Left colon (tissue), 2 donors: ENCODE measurements at regions not wholly inside any gene's neighbourhood (a gene's known extent, or its start where the extent isn't known, plus 50 kb on each side); places are given as distances from the start of the nearest gene placed in this dataset.
"Not testable (repeated sequence)": the region's sequence is repeated elsewhere in the genome, so short reads cannot be mapped to it uniquely, and the experiment has no call there.

Source experiments
- ATAC-seq: fragments of 200-7000 bp; cut with Tn5 transposase; one replicate; pipeline ENCODE4 v1.9.1; 2020; ENCODE audit warnings: mild to moderate bottlenecking, moderate library complexity
- DNase-seq, 2 donors: peaks; one replicate each; pipeline ENCODE4 v3.0.0-alpha.2; 2020
- intact Hi-C, 2 donors: fragments of 100-400 bp; cut with DNase I in 1 of 2; cut with micrococcal nuclease in 1 of 2; formaldehyde crosslinking; loops; one replicate each; pipeline versions ENCODE4 v1.11.2 to v1.14.0; 2022; cut with DNase I, micrococcal nuclease
- donor health status: DM: no; HTN: no; CAD: no.
- donor health status: DM: yes; HTN: yes; CAD: no.

DNA sequence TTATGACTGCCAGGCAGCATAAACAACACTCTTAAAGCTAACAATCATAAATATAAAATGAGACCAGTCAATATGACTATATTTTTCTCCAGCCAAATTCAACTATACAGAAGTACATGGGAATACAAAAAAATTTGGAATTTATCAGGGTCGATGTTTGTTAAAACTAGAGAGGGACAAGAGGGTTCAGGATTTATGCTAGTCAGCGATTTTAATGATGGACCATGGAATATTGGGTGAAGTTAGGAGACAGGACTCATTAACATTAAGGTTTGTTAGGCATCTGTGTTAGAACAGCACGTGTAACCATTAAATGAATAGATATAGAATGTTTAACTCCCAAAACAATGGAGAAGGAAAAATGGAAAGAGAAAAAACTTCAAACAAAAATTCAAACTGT lies 146.2 kb downstream of the SEM1 start:
- ATAC-seq (no peak), DNase-seq (no peak)
- intact Hi-C loops = no loop called here

- DNase-seq (no peak), ATAC-seq (no peak)
- intact Hi-C loops = no loop called here
These were observed 146.7 kb downstream of the SEM1 start for GRCh38 chr7:96562966-96563365.

GRCh38 chr7:96562458-96562857 lies 147.2 kb downstream of the SEM1 start:
- intact Hi-C loops = no loop called here
- ATAC-seq (no peak), DNase-seq (no peak)

GRCh38 chr7:96561892-96562291 lies 147.8 kb downstream of the SEM1 start:
- DNase-seq (no peak), ATAC-seq (no peak)
- intact Hi-C loops = no loop called here

DNA sequence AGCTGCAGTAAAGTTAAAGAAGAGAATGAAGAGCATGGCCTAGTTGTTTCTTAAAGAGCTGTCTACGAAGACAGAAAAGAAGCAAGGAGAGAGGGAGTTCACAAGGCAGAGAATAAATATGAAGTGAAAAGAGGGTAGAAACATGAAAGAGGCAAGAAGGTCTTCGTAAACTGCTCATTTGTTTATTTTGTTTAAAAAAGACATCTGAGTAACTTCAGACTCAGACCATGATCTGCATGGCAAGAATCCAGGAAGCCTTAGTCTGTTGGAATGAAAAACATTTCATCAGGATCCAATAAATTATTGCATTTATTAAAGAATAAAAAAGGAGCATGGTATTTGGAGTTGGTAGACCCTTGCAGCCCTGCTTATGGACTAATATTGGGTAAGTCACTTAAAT lies 151.1 kb downstream of the SEM1 start:
- intact Hi-C loops = no loop called here
- DNase-seq (no peak), ATAC-seq (no peak)

DNA sequence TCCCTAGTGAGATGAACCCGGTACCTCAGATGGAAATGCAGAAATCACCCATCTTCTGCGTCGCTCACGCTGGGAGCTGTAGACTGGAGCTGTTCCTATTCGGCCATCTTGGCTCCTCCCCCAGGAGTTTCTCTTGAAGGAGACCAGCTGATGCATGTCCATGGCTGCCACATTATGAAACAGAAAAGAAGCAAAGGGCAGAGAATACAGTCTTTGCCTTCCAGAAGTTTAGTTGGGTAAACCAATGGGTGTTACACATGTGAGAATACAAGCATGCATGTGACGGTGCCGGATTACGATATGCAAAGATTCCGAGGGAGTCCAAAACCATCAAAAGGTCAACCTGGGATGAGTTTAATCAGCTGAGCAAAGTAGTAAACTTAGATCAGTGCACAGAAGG lies 151.6 kb downstream of the SEM1 start:
- intact Hi-C loops = no loop called here
- DNase-seq = no peak
- ATAC-seq = no peak

DNA sequence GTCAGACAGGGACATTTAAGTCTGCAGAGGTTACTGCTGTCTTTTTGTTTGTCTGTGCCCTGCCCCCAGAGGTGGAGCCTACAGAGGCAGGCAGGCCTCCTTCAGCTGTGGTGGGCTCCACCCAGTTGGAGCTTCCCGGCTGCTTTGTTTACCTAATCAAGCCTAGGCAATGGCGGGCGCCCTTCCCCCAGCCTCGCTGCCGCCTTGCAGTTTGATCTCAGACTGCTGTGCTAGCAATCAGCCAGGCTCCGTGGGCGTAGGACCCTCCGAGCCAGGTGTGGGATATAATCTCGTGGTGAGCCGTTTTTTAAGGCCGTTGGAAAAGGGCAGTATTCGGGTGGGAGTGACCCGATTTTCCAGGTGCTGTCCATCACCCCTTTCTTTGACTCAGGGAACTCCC lies 152.0 kb downstream of the SEM1 start:
- not testable (repeated sequence) for ATAC-seq

DNA sequence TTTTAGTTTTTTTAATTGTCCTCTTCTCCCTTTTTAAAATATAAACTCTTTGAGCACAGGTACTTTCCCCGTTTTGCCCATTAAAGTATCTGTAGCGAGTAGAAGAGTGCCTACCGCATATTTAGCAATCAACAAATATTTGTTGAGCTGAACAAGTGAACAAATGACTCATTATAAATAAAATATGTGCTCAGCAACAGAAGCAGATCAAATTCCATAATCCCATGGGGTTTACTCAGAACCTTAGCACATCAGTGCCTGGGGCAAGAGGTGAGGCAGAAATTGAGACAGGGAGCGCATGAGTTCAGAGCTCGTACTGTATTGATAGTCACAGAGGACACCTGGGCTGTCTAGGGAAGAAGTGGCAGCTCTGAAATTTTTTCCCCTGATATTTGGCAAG lies 161.0 kb downstream of the SEM1 start:
- ATAC-seq (no peak), DNase-seq (no peak)
- intact Hi-C loops = no loop called here

More for the DNA sequence above, 152.0 kb downstream of the SEM1 start:
- DNase-seq, intact Hi-C loops: not testable (repeated sequence)

DNA sequence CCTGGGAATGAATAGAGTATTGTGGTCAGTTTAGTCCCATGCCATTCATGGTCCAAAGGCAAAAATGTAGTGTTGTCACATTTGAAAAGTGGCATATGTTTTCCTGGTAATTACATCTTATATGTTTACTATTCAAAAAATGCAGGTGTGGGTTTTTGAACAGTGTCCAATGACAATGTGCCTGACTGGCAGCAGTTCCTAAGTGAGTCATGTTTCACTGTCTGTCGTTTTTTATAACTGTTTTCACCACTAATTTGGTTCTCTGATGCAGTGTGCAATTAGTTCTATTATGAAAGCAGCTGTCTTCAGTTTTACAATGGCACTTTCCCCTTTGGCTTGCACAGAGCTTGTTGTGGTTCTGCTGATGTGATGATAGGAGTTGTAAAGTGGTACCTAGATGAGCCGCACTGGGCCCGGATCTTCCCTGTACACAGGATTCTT lies 162.3 kb downstream of the SEM1 start:
- ATAC-seq = no peak
- DNase-seq = no peak
- intact Hi-C loops = no loop called here

DNA sequence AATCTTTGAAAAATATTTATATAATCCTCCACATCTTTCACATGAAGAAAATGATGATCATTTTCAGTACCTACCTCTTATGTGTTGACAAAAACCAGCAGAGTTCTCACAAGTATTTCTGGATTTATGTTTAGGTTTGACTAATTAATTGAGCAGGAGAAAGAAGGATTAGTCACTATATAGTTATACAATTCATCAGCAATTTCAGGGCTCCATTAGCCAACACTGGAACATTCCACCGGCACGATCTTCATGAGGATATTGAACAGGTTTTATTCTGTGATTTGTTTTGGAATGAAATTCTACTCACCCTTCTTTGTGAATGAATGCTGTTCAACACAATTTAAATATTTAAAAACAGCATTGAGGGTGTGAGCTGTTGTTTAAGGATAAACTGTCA lies 163.2 kb downstream of the SEM1 start:
- ATAC-seq (no peak), DNase-seq (no peak)
- intact Hi-C loops = no loop called here

GRCh38 chr7:96539471-96539870 lies 170.2 kb downstream of the SEM1 start:
- no peak for ATAC-seq
- intact Hi-C loops = no loop called here
- no peak for DNase-seq

DNA sequence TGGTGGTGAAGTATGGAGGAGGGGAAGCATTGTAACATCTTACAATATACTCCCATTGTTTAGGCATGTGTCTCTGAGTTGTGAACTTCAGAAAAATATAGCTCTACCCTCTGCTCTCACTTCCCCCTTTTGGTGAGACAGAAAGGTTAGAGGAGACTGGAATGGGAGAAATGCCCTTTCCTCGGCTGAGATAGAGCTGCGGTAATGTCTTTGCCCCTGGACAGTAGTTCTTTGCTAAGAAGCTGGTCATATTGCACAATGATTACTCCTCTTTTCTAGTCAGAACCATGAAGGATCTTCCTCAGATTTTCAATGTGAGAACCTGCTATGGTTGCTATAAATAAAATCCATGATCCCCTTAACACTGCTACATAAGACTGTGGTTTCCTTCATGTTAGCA lies 171.0 kb downstream of the SEM1 start:
- intact Hi-C loops = no loop called here
- no peak for ATAC-seq
- no peak for DNase-seq

- DNase-seq = no peak
- intact Hi-C loops = no loop called here
- ATAC-seq = no peak
These were observed 175.4 kb downstream of the SEM1 start for GRCh38 chr7:96534221-96534620.

DNA sequence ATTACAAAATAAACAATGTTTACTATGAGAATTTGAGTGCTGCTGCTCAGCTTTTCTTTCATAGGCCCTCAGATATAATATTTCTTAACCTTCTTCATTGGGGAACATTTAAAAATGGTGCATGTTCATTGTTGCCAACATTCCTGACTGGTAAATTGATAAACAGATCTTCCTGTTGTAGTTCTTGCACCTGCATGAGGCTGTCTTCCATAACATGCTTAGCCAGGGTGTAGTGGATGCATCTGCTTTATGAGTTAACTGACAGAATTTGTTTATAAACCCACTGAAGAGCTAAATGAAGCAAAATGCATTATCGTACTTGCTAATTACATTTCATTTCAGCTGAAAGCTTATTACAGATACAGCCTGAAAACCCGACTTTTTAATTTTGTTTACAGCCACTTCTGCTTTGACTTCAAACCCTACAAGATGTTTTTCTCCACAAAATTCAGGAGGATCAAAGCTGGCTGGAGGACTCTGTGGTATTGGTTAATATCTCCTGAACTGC lies 177.2 kb downstream of the SEM1 start:
- intact Hi-C loops = no loop called here
- ATAC-seq (no peak), DNase-seq (no peak)

DNA sequence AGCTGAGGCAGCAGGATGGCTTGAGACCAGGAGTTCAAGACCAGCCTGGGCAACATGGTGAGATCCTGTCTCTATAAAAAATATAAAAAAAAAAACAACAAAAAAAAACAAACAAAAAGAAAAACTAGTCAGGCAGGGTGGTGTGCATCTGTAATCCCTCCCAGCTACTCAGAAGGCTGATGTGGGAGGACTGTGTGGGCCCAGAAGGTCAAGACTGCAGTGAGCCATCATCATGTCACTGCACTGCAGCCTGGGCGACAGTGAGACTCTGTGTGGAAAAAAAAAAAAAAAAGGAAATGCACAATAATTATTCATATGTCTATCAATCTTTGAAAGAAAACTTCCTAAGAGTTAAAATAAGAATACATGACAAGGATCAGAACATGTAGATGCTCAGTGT lies 178.3 kb downstream of the SEM1 start:
- no peak for ATAC-seq
- intact Hi-C loops = no loop called here
- DNase-seq = no peak

DNA sequence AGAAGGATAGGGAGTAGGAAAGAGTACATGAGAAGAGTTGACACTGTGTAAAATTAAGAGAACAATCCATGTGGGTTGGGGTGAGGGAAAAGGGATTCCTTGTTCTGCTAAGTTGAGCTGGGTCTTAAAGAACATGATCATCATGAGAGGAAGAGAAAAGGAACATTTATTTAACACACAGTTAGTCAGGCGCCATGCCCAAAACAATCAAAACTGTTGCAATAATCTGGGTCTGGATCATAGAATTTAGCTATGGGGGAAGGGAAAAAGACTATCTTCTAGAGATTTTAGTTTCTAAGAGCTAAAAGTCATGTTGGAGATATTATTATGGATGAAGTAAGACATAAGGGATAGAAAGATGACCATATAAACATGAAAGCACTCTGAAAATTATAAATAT lies 178.9 kb downstream of the SEM1 start:
- intact Hi-C loops = no loop called here
- ATAC-seq (no peak), DNase-seq (no peak)

GRCh38 chr7:96527133-96527827 lies 182.4 kb downstream of the SEM1 start:
- no peak for DNase-seq

GRCh38 chr7:96526496-96526895 lies 183.2 kb downstream of the SEM1 start:
- no peak for DNase-seq

More at GRCh38 chr7:96527133-96527827, 182.4 kb downstream of the SEM1 start:
- no peak for ATAC-seq
- intact Hi-C loops = no loop called here

DNA sequence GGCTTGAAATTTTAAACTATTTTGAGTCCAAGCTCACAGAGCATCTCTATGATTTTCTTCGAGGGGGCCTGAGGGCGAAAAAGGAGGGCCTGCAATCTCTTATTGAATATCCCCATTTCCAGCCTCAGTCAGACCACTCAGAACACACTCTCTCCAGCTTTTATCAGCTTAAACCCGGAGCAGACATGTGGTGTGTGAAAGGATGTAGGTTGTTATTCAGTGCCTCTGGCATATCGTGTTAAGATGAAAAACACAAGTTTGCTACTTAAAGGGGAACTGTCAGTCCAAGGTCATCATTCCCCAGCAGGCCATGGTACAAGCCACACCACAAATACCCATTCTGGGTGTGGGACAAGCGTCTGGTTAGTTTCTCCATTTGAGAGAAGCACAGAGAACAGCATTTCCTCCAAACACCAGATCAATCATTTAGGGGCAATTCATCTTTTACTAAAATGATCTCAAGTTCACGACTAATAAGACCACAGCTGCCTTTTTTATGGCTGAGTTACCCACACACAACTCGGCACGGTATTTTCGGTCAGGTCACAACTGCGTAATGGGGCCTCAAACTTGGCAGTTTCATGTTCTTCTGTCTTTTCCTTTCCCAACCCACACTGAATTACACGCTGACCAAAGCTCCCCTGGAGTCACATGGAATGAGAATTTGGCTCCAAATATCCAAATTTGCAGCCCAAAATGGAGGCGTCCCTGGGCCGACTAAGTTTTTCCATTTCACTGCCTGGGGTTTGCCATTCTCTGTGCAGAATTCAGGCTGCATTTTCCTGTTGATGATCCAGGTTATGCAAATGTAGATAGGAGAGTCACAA lies 188.4 kb downstream of the SEM1 start:
- ATAC-seq (no peak), DNase-seq (no peak)
- intact Hi-C loops = no loop called here

More at GRCh38 chr7:96526496-96526895, 183.2 kb downstream of the SEM1 start:
- intact Hi-C loops = no loop called here
- no peak for ATAC-seq

- DNase-seq (no peak), ATAC-seq (no peak)
- intact Hi-C loops = no loop called here
These were observed 186.5 kb upstream of the SLC25A13 start for GRCh38 chr7:96508371-96508770.
